H1 (cell line): ENCODE measurements at regions not wholly inside any gene's neighbourhood (a gene's known extent, or its start where the extent isn't known, plus 50 kb on each side); places are given as distances from the start of the nearest gene placed in this dataset.

Source experiments
- SP1 ChIP-seq: IDR thresholded peaks from 2 replicates; pipeline ENCODE4 v1.6.1; 2011; ENCODE audit warnings: low read depth, low read length
- TAF1 ChIP-seq: IDR thresholded peaks from 2 replicates; pipeline ENCODE4 v1.6.1; 2011; ENCODE audit warnings: mild to moderate bottlenecking, low read depth, low read length
- TF ChIP-seq, protein P1 (sequence below): fragments of 300-600 bp; sonication (generic); IDR thresholded peaks from 2 replicates; pipeline ENCODE4 v1.7.1; 2012; ENCODE audit warnings: low read length, moderate library complexity, mild to moderate bottlenecking, inconsistent platforms; ENCODE audit not compliant: insufficient replicate concordance

DNA sequence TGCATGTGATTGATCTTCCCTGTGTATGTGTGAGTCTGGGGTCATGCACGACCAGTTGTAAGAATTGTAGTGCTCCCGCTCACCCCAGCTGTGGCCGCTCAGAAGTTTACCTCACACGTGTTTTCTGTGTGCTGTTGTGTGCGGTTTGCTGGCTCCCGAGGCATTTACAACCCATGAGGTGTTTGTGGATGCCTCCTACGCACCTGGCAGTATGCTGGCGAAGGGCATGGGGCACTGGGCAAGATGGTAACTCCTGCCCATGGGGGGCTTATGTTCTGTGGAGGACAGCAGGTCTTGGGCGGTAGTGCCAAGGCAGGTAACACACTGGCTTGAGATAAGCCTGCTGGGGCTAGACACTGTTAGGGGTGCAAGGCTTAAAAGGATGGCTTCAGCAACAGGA, 102.6 kb upstream of the HS6ST1 start (continued):
- TF ChIP-seq, protein P1, sequence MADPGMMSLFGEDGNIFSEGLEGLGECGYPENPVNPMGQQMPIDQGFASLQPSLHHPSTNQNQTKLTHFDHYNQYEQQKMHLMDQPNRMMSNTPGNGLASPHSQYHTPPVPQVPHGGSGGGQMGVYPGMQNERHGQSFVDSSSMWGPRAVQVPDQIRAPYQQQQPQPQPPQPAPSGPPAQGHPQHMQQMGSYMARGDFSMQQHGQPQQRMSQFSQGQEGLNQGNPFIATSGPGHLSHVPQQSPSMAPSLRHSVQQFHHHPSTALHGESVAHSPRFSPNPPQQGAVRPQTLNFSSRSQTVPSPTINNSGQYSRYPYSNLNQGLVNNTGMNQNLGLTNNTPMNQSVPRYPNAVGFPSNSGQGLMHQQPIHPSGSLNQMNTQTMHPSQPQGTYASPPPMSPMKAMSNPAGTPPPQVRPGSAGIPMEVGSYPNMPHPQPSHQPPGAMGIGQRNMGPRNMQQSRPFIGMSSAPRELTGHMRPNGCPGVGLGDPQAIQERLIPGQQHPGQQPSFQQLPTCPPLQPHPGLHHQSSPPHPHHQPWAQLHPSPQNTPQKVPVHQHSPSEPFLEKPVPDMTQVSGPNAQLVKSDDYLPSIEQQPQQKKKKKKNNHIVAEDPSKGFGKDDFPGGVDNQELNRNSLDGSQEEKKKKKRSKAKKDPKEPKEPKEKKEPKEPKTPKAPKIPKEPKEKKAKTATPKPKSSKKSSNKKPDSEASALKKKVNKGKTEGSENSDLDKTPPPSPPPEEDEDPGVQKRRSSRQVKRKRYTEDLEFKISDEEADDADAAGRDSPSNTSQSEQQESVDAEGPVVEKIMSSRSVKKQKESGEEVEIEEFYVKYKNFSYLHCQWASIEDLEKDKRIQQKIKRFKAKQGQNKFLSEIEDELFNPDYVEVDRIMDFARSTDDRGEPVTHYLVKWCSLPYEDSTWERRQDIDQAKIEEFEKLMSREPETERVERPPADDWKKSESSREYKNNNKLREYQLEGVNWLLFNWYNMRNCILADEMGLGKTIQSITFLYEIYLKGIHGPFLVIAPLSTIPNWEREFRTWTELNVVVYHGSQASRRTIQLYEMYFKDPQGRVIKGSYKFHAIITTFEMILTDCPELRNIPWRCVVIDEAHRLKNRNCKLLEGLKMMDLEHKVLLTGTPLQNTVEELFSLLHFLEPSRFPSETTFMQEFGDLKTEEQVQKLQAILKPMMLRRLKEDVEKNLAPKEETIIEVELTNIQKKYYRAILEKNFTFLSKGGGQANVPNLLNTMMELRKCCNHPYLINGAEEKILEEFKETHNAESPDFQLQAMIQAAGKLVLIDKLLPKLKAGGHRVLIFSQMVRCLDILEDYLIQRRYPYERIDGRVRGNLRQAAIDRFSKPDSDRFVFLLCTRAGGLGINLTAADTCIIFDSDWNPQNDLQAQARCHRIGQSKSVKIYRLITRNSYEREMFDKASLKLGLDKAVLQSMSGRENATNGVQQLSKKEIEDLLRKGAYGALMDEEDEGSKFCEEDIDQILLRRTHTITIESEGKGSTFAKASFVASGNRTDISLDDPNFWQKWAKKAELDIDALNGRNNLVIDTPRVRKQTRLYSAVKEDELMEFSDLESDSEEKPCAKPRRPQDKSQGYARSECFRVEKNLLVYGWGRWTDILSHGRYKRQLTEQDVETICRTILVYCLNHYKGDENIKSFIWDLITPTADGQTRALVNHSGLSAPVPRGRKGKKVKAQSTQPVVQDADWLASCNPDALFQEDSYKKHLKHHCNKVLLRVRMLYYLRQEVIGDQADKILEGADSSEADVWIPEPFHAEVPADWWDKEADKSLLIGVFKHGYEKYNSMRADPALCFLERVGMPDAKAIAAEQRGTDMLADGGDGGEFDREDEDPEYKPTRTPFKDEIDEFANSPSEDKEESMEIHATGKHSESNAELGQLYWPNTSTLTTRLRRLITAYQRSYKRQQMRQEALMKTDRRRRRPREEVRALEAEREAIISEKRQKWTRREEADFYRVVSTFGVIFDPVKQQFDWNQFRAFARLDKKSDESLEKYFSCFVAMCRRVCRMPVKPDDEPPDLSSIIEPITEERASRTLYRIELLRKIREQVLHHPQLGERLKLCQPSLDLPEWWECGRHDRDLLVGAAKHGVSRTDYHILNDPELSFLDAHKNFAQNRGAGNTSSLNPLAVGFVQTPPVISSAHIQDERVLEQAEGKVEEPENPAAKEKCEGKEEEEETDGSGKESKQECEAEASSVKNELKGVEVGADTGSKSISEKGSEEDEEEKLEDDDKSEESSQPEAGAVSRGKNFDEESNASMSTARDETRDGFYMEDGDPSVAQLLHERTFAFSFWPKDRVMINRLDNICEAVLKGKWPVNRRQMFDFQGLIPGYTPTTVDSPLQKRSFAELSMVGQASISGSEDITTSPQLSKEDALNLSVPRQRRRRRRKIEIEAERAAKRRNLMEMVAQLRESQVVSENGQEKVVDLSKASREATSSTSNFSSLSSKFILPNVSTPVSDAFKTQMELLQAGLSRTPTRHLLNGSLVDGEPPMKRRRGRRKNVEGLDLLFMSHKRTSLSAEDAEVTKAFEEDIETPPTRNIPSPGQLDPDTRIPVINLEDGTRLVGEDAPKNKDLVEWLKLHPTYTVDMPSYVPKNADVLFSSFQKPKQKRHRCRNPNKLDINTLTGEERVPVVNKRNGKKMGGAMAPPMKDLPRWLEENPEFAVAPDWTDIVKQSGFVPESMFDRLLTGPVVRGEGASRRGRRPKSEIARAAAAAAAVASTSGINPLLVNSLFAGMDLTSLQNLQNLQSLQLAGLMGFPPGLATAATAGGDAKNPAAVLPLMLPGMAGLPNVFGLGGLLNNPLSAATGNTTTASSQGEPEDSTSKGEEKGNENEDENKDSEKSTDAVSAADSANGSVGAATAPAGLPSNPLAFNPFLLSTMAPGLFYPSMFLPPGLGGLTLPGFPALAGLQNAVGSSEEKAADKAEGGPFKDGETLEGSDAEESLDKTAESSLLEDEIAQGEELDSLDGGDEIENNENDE: no peak
- TF ChIP-seq TAF1 (no peak), SP1 (no peak)
